T-helper 9 cell (primary cell): ENCODE measurements at regions not wholly inside any gene's neighbourhood (a gene's known extent, or its start where the extent isn't known, plus 50 kb on each side); places are given as distances from the start of the nearest gene placed in this dataset.
"Not testable (repeated sequence)": the region's sequence is repeated elsewhere in the genome, so short reads cannot be mapped to it uniquely, and the experiment has no call there.

Experiments used
- DNase-seq: peaks from one replicate; pipeline ENCODE4 v3.0.0-alpha.2; 2020

DNA sequence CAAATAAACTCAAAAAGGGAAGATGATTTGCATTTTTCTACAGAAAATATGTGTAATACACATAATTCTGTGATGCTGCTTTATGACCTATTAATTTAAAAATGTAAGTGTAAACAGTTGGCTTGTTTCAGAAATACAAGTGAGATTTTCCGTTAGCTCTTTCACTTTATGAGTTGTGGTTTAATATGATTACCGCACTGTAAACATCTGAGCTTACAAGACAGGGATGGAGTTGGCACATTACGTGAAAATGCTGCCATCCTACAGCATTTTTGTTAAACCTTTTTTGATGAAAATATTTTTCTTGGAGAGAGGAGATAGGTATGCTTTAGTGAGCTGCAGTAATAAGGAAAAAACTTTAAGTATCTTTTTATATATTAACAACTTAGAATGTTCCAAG lies 426.8 kb upstream of the ADAMTS5 start:
- no peak for DNase-seq

DNA sequence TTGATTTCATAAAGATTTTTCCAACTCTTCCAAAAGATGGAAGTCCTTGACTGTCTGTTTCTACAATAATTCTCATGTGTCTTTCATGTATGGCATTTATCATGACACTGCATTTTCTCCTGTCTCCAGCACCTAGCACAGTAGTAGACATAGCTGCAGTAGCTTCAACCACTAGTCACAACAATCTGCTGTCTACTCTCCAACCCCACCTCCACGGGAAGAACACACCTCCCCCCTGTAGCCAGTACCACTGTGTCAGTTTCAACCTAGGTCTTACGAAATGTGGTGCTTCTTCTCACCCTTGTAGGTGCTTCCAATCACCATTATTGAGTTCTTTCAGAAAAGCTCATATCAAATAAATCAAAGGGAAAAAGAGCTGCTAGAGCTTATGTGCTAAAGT lies 425.1 kb upstream of the ADAMTS5 start:
- DNase-seq: no peak

DNA sequence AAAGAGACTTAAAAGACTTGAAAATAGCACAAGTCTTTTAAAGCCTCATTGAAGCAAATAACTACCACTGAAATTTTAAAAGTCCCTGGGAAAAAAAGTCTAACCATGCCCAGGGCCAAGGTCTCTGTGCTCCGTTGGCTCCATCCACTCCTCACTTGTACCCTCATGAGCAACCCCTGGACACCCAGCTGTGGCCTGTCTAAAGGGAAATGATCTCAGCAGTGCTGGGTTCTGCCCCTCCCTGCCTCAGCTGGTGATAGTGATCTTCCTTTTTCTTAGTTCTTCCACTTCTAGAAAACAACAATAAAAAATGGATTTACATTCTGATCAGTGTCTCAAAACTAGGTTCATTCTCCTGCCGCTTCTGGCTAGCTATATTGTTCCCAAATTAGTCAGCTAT lies 423.5 kb upstream of the ADAMTS5 start:
- DNase-seq: no peak

DNA sequence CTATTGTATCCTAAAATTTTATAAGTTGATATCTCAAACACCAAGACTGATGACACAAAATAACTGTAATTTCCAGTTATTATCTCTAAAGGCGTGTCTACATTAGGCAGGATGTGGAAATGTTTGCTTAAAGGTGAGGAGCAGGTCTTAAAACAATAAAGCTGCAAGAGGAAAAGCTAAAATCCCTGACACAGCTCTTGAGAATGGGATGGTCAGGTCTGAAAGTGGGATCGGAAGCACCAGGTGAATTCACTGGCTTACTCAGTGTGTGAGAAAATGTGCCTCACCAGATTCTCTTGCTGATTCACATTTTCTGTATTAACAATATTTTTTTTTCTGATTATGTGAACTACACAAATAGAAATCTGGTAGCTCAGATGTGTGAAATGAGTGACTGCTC lies 421.9 kb upstream of the ADAMTS5 start:
- no peak for DNase-seq

DNA sequence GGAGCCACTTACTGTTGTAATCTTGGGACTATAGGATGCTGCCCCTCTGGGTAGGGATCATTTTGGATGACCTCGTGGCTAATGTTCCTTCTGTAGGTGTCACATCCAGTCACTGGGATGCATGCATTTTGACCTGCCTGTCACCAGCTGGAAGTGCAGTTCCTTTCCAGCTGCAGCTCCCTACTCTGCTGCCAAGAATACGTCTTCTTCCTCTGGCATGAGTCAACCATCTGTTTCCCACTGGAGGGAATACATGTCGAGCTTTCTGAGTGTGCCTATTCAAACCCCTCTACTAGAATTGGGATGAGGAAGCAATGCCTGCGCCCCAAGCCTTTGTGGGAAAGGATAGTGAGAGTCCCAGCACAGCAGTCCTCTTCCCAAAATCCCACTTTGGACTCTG lies 415.5 kb upstream of the ADAMTS5 start:
- no peak for DNase-seq

DNA sequence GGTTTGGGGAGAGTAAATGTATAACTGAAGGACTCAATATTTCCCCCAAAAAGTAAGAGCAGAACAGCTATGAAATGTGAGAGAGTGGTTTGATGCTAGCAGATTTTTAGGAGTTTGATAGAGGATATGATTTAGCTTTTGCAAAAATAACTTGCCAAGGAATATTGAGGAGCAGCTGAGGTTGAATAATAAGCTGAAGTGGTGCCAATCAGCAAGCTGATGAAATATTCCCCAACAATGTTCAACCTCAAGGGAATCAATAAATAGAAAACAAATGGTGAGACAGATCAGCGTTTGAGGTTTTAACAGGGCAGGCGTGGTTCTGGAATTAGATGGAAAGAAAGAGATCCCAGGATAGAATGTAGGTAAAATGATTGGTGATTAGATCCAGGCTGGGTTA lies 413.4 kb upstream of the ADAMTS5 start:
- no peak for DNase-seq

DNA sequence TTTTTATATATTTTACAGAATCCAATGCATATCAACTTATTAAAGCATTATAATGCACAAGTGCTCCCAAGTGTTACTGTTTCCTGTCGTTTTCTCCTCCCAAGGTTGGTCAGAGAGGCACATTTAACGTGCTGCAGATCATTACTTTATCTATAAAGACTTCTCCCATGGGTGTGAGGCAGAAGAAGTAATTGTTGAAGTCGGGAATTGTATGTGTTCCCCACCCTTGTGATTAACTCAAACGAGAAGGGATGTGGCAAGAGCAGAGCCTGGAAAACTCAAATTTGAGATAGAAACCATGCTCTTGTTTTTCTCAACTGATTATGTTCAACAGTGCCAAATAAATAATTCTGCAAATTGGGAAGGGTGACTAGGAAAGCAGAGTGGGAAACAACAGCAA lies 412.5 kb upstream of the ADAMTS5 start:
- DNase-seq: no peak

DNA sequence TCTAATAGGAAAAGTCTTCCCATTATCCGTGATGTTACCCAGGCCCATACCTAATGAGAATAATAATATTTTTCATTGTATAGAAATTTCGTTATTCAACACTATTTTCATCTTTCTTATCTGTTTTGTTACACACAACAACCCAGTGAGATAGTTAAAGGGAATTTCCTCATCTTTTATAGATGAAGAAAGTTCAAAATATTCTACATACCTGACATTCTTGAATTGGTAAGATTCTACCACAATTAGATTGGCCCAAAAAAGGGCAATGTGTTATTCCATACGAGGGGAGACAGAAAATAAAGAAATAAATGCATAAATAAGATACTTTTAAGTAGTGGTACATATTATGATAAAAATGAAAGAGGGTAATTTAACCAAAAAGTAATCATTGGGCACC lies 405.5 kb upstream of the ADAMTS5 start:
- DNase-seq: no peak

DNA sequence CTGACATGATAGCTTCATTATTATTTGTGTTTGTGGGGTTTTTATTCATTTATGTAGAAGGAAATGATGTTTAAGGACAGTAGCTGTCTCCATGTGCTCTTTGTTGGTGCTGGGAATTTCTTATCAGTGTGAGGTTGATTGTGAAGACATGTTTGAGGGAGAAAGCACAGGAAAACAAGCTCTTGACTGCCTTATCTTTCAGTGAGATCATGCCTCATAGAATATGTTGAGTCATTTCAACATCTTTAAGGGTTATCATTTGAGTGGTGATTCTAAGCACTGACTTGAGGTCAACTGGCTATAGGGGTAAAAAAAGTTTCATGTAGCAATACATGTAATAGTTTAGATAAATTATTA lies 405.1 kb upstream of the ADAMTS5 start:
- no peak for DNase-seq

DNA sequence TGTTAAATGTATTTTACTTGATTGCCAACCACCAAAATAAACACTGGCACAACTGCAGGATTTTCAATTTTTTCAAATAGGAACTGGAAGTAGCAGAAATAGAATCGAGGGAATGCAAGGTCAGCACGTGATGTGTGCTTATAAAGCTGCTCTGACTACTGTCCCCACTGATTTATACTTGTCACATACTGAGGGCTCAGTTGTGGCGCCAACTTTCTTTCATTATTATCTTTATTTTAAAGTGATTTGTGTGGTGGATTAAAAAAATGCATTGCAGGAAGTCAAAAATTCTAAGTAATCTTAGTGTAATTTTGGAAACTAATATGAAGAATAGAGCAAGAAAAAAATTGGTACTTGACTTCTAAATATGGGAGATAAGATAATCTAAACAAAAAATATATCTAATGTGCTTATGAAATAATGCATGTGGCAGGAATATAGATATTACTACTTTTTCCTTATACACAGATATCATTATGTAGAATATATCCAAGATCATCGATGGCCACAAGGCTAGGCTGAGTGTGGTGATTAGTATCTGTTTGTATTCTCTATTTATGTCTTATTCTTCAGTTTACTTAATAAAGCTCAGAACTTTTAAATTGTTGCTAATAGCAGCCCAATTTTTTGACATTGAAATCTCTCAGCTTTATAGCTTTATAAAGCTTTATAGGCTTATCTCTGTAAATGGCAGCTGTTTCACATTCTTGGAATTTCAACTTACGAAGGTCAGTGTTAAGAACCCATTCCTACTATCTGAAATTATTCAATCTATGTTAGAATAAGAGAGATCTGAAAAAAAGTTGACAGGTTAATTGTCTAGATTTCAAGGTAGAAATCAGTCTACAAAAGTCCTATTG lies 404.5 kb upstream of the ADAMTS5 start:
- DNase-seq: no peak

DNA sequence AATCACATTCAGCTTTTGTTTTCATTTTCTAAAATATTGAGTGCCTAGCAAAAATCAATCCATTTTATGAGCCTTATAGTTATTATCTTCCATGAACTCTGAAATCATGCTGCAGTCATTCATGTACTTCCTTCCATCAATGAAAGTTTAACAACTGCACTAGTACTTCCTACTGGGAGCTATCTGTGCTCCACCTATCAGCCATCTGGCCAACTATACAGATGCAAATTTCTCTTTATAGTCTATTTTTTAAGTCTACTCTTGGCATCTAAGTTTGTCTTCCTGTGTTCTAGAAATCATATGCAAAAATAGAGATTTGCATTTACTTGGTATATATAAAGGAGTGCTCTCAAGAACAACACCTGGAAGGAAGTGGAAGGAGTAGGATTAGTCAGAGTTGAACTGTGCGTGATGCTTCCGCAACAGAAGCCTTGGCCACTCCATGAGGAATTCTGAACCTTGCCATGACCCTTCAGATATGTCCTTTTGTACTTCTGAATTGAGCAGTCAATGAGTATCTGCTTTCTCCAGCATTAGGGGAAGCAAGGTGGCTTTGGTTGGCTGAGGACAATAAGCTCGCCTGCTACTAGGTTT lies 403.2 kb upstream of the ADAMTS5 start:
- DNase-seq: no peak

DNA sequence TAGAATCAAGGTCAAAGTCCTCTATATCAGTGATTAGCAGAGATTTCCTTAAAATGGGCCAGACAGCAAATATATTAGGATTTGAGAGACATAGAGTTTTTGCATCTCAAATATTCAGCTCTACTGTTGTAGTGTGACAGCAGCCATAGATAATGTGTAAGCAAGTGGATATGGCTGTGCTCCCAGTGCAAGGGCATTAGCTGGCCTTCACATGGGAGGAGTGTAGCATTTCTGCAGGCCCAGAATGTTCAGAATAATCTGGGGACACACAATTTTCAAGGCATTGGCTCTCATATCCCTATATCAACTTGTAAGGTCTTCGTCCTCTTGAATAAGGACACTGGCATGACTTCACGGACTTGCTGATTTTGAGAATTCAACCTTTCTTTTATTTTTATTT lies 402.3 kb upstream of the ADAMTS5 start:
- DNase-seq: no peak

DNA sequence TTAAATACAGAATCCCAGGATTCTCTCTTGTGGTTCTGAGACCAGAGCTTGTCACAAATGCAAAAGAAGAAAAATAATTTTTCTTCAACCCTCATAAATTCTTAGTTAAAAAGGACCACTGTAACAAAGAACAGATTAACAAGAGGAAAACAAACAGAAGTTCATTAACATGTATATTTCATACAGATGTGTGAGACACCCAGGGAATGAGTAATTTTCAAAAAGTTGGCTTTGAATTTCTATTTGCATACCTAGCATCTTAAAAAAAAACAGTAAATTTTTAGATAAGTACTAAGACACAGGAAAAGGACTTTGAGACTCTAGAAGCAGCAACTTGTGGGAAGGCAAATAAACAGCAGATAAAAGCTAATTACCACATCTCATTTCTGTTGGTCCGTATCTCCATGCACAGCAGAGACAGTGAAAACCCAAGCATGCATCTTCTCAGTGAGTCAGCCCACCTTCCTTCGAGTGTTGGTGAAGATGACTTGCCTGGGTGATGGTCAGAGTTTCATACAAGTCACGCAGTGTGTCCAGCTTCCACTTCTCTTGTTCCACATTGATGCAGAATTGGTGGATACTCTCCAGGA lies 399.9 kb upstream of the ADAMTS5 start:
- DNase-seq: no peak

DNA sequence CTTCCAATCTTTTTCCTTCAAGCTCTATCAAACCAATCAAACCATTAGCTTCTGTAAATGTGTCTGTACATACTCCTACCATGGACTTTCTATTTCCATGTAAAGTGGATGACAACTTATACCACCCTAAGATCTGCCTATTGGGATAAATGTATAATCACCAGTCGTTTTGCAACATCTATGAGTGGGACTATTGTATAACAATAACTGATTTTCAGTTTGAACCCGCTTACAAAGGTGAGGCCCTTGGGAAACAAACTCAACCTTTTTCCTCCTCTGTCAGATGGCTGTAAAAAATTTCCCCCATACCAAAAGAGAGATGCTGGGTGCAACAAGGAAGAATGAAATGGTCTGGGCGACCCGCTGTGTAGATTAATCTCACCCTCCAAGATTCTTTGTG lies 399.1 kb upstream of the ADAMTS5 start:
- DNase-seq: no peak

DNA sequence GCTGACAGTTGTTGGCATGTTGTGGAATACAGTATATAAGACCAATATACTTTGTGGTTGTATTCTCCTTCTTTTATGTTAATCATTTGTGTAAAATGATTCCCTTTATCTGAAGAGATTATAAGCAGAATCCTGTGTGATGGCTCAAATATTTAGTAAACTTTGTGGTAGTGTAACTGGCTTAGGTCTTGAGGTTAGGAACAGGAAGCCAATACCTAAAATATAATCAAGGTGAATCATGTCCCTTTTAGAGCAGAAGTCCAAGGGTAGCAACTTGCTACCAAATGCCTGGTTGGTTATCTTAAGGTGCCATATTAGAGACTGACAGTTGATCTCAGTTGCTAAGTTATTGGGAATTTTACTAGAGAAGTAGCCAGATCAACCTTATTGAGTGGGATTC lies 398.5 kb upstream of the ADAMTS5 start:
- DNase-seq: no peak

DNA sequence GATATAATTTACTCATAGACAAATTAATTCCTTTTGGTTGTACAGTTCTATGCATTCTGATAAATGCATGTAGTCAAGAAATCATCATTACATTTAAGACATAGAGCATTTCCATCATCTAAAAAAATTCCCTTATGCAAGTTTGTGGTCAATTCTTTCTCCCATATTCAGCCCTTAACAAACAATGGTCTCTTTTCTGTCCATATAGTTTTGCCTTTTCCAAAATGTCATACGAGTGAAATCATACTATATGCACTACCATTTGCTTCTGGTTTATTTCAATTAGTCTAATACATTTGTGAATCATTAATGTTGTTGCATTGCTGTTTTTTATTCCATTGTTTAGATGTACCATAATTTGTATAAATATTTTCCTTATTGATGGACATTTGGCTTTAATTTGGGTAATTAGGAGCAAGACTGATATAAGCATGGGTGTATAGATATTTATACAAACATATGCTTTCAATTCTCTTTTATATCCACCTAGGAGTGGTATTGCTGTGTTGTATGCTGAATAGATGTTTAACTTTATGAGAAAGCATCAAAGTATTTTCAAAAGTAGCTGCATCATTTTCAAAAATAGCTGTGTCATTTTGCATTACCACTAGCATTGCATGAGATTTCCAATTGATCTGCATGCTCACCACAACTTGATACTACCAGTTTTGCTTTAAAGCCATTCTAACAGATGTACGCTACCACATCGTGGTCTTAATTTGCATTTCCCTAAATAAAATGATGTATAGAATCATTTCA lies 397.0 kb upstream of the ADAMTS5 start:
- no peak for DNase-seq

DNA sequence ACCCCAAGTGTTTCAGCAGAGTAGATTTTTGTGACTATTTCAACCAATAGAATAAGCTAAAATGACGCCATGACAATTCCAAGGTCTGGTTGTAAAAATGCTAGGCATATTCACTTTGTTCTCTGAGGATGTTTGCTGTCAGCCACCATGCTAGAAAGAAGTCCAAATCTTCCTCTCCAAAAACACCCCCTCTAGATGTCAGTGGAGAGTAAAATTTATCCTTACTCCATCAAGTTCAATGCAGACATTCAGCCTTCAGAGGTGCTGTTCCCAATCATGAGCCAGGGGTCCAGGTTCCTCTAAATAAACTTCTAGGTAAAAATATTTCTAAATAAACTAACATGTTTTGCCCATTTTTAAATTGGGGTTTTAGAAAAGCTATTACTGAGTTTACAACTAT lies 395.4 kb upstream of the ADAMTS5 start:
- no peak for DNase-seq

DNA sequence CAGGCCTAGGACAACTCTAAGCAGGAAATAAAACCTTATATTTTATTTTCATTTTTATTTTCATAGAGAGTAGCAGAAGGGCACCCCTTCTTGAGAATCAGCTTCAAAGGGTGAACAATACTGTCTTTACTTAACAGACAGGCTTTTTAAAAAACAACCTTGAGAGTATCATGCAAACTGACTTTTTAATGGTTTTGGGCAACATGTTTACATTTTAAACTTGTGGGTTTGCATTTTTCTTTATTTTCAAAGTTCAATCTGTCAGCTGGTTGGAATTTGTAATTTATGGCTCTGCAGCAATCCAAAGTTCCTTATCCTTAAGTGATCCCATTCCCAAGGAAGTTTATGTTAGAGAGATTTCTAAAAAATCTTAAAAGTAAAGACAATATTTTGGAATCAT lies 392.3 kb upstream of the ADAMTS5 start:
- DNase-seq: no peak

DNA sequence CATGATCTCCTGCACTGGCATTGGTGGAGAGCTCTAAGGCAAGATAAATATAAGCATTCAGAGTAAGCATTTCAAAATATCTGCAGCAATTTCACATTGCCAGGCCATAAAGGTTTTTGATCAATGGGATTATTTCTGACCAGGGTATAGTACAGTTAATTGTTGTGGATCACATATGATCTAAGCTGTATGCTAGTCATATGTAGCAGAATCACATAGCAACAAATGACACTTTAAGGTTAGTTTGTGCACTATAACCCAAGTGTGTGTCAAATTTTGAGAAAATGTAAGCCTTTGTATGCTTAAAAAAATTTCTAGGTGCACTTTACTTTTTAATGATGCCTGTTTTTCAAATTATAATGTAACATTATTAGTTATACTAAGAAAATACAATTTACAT lies 386.0 kb upstream of the ADAMTS5 start:
- DNase-seq: no peak

DNA sequence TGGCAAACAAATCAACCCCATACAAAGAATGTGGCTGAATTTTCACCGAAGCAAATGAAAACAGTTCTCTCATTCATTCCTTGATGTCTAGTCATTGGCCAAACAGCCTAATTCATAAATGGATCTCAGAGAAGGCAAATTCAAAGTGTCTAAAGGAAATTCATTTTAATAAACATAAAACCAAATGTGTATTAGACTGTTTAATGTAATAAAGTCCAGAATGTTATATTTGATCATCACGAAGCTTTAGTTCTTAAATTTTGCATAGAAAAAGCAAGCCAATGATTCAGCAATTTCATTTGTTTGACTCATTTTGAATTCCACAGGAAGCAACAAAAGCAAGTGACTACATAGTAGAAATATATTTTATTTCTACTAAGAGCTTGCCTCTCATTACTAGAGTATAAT lies 379.2 kb upstream of the ADAMTS5 start:
- no peak for DNase-seq

DNA sequence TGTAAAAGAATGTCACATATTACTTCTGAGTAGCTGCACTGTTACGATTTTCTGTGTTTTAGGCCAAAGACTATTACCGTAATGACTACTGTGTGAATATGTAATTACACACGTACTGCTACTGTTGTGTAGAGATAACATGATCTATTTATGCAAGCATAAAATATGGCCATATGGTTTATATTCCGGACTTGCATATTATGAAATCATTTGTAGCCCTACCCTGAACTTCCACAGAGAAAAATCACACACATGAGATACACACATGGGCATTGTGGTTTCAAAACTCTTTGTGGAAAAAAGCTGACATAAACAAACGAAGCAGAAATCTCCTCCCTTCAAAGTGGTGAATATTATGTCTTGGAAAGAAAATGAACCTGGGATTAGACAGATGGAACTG lies 373.0 kb upstream of the ADAMTS5 start:
- DNase-seq: no peak

DNA sequence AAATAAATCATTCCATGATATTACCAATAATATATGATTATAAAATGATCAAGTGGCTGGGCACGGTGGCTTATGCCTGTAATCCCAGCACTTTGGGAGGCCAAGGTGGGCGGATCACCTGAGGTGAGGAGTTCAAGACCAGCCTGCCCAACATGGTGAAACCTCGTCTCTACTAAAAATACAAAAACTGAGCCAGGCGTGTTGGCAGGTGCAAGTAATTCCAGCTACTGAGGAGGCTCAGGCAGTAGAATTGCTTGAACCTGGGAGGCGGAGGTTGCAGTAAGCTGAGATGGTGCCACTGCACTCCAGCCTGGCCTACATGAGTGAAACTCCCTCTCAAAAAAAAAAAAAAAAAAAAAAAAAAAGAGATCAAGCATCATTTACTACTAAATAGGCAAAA lies 371.1 kb upstream of the ADAMTS5 start:
- not testable (repeated sequence) for DNase-seq

DNA sequence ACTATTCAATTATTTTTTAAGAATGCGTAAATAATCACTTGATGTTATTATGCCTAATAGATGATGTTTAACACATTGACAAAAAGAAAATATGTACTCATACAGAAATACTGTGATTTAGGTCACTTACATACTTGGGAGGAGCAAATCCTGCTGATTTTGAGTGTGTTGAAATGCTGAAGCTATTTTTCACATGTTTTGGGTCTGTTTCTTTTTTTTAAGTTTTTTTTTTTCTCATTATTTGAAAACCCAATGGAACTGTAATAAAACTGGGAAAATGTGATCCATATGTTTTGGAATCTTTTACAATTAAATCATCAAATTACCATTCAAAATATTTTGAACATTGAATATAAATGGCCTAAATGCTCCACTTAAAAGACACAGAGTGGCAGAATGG lies 366.2 kb upstream of the ADAMTS5 start:
- DNase-seq: no peak
